OCI-LY7 (cell line): ENCODE measurements at regions not wholly inside any gene's neighbourhood (a gene's known extent, or its start where the extent isn't known, plus 50 kb on each side); places are given as distances from the start of the nearest gene placed in this dataset.
"Not testable (repeated sequence)": the region's sequence is repeated elsewhere in the genome, so short reads cannot be mapped to it uniquely, and the experiment has no call there.

Experiments
- BruUV-seq: library from RNA; stranded (reverse); fragments of 400-500 nt; replicated peaks from 2 replicates; lab custom pipeline; 2021; lab: Mats Ljungman, UMichigan
- CTCF ChIA-PET: fragments of 300-600 bp; sonication (Branson Sonifier 250); formaldehyde crosslinking; loops from one replicate; lab custom pipeline; 2022; ENCODE audit warnings: antibody characterized with exemption; ENCODE audit not compliant: unreplicated experiment; lab: Charles Lee
- POLR2A ChIA-PET: fragments of 300-600 bp; sonication (Branson Sonifier 250); formaldehyde crosslinking; loops from one replicate; lab custom pipeline; 2022; ENCODE audit warnings: antibody characterized with exemption; lab: Charles Lee
- DNase-seq: peaks from one replicate; pipeline ENCODE4 v3.0.0-alpha.2; 2015; ENCODE audit warnings: low spot score
- H2AFZ ChIP-seq: fragments of 200-600 bp; sonication (generic), shearing (Covaris generic); 2 replicates; pipeline ENCODE4 v1.6.1; 2014; ENCODE audit warnings: mild to moderate bottlenecking, antibody characterized with exemption, low read length, moderate library complexity
- H3K27ac ChIP-seq: fragments of 200-600 bp; sonication (generic); 2 replicates; pipeline ENCODE4 v1.5.1; 2014; ENCODE audit warnings: mixed run types, low read depth, mild to moderate bottlenecking, moderate library complexity, low read length, inconsistent platforms; ENCODE audit not compliant: poor library complexity, severe bottlenecking
- H3K36me3 ChIP-seq: fragments of 200-600 bp; sonication (generic); 2 replicates; pipeline ENCODE4 v1.6.1; 2014; ENCODE audit warnings: mild to moderate bottlenecking, antibody characterized with exemption, low read length, moderate library complexity, mixed read lengths; ENCODE audit not compliant: insufficient read depth
- H3K4me1 ChIP-seq: fragments of 200-600 bp; sonication (generic); 2 replicates; pipeline ENCODE4 v1.5.1; 2014; ENCODE audit warnings: mild to moderate bottlenecking, low read length; ENCODE audit not compliant: insufficient read depth, poor library complexity, severe bottlenecking
- H3K4me2 ChIP-seq: fragments of 200-600 bp; sonication (generic); 2 replicates; pipeline ENCODE4 v1.6.1; 2014; ENCODE audit warnings: mild to moderate bottlenecking, low read length
- H3K4me3 ChIP-seq: fragments of 200-600 bp; sonication (generic); 2 replicates; pipeline ENCODE4 v1.5.1; 2014; ENCODE audit warnings: mild to moderate bottlenecking, low read depth, low read length; ENCODE audit not compliant: poor library complexity, severe bottlenecking
- H3K79me2 ChIP-seq: fragments of 200-600 bp; sonication (generic); 2 replicates; pipeline ENCODE4 v1.6.1; 2016; ENCODE audit warnings: low read depth, mild to moderate bottlenecking, low read length, moderate library complexity, mixed read lengths; ENCODE audit not compliant: insufficient read depth
- H3K9me2 ChIP-seq: fragments of 200-600 bp; sonication (generic); 2 replicates; pipeline ENCODE4 v1.6.1; 2016; ENCODE audit warnings: mild to moderate bottlenecking, low read length, mixed read lengths; ENCODE audit not compliant: insufficient read depth
- H3K9me3 ChIP-seq: fragments of 200-600 bp; sonication (generic); 2 replicates; pipeline ENCODE4 v1.6.1; 2014; ENCODE audit warnings: mild to moderate bottlenecking, mixed run types, low read length, mixed read lengths
- H4K20me1 ChIP-seq: fragments of 200-600 bp; sonication (generic); 2 replicates; pipeline ENCODE4 v1.6.1; 2014; ENCODE audit warnings: mild to moderate bottlenecking, antibody characterized with exemption, low read length, moderate library complexity, mixed read lengths; ENCODE audit not compliant: insufficient read depth
- EZH2phosphoT487 ChIP-seq: fragments of 200-600 bp; sonication (generic); IDR thresholded peaks from 2 replicates; pipeline ENCODE4 v1.6.1; 2018; ENCODE audit warnings: low read depth, borderline replicate concordance, mild to moderate bottlenecking, mixed run types, antibody characterized with exemption, low read length, moderate library complexity, mixed read lengths
- intact Hi-C: fragments of 100-400 bp; cut with micrococcal nuclease; formaldehyde crosslinking; loops from one replicate; pipeline ENCODE4 v1.10.0; 2022; ENCODE audit not compliant: unreplicated experiment
- TF ChIP-seq, protein P1 (sequence below): fragments of 200-600 bp; sonication (generic); conservative IDR thresholded peaks from 2 replicates; pipeline ENCODE4 v1.5.1; 2014; ENCODE audit warnings: mild to moderate bottlenecking, antibody characterized with exemption, low read length, moderate library complexity, mixed read lengths

DNA sequence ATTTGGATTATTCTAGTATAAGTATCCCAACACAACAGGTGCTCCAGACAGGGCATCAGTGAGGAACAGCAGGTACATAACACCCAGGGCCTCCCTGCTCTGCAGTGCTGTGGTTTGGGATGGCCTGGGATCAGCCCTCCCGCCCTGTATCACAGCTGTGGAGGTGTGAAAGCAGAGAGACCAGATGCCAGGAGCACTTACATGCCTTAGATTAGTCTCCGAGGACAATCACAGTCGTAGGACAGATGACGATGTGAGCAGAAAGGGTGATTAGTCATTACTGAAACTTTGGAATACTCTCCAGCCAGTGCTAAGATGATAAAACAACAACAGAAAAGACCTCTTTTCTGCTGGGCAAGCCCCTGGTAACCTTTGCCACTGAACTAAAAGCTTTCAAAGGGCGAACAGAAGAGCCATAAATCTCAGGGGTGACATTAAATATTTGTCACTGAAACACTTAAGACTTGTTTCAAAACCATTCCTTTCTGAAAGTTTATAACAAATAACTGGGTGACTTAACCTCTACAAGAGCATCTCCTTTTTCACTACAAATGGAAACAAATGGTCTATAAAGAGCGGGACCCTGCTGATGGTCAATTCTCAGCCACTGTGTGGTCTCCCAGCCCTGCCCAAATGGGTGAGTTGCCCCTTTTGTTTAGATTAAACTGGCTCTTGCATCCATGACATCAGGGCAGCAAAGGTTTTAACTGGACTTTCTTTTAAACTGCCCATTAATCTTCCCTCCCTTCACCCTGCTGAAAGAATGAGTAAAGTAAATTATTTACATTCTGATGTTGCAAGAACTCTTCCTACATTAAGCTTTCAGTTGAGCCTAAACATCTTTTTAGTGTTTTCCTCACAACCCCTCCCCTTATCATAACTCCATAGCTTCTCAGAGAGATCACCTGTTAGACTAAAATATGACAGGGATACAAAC, 183.1 kb upstream of the COX10 start:
- Histone ChIP-seq H3K4me1 (no peaks in the 10 kb centered on the region), H3K27ac (no peak overlapping the region), H3K4me2 (no peak overlapping the region), H3K79me2 (no peaks in the 10 kb centered on the region), H3K4me3 (no peak overlapping the region), H3K36me3 (no peaks in the 10 kb centered on the region), H3K9me2 (no peaks in the 10 kb centered on the region), H2AFZ (no peak overlapping the region), H4K20me1 (no peaks in the 10 kb centered on the region), H3K9me3 (no peaks in the 10 kb centered on the region)
- intact Hi-C loops: no loop called here
- DNase-seq: no peak
- TF ChIP-seq, protein P1, sequence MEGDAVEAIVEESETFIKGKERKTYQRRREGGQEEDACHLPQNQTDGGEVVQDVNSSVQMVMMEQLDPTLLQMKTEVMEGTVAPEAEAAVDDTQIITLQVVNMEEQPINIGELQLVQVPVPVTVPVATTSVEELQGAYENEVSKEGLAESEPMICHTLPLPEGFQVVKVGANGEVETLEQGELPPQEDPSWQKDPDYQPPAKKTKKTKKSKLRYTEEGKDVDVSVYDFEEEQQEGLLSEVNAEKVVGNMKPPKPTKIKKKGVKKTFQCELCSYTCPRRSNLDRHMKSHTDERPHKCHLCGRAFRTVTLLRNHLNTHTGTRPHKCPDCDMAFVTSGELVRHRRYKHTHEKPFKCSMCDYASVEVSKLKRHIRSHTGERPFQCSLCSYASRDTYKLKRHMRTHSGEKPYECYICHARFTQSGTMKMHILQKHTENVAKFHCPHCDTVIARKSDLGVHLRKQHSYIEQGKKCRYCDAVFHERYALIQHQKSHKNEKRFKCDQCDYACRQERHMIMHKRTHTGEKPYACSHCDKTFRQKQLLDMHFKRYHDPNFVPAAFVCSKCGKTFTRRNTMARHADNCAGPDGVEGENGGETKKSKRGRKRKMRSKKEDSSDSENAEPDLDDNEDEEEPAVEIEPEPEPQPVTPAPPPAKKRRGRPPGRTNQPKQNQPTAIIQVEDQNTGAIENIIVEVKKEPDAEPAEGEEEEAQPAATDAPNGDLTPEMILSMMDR: no peak
- TF ChIP-seq EZH2phosphoT487: no peak
- ChIA-PET CTCF (no interaction called here), POLR2A (no interaction called here)
- no TSS peak for BruUV-seq

DNA sequence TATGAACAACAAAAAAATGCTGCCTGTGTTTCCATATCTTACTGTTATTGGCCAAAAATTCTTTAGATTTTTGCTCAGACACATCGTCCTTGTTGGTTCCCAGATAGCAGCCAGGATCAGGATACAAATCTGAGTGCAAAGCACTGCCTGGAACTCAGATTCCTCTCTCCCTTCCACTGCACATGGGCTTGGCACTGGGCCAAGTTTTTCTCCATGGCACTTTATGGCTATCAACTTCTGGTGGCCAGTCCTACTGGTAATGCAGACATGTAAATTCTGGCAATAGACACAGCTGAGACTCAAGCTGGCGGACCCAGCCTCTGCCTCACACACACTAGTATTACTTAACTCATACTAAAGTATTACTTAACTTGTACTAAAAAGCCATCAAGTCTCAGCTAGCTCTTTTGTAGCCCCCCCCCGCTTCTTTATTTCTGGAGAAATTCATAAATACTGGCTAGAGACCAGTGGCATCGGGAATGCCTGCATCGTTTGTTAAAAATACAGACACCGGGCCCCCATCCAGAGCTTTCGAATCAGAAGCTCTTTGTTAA, 181.2 kb upstream of the COX10 start:
- CTCF ChIA-PET: no interaction called here

DNA sequence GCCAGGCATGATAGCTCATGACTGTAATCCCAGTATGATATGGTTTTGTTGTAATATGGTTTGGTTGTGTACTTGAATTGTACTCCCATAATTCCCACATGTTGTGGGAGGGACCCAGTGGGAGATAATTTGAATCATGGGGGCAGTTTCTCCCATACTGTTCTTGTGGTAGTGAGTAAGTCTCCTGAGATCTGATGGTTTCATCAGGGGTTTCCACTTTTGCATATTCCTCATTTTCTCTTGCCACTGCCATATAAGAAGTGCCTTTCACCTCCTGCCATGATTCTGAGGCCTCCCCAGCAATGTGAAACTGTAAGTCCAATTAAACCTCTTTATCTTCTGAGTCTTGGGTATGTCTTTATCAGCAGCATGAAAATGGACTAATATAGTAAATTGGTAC, 160.3 kb upstream of the COX10 start:
- H3K9me2 ChIP-seq, H3K4me3 ChIP-seq, H3K9me3 ChIP-seq, CTCF ChIA-PET, H3K36me3 ChIP-seq, BruUV-seq, H3K27ac ChIP-seq, POLR2A ChIA-PET, H4K20me1 ChIP-seq, H2AFZ ChIP-seq, H3K79me2 ChIP-seq, H3K4me2 ChIP-seq, DNase-seq, intact Hi-C loops, H3K4me1 ChIP-seq: not testable (repeated sequence)

More for the DNA sequence above, 181.2 kb upstream of the COX10 start:
- no peaks in the 10 kb centered on the region for H3K9me3 ChIP-seq
- H2AFZ ChIP-seq: no peak overlapping the region
- H3K27ac ChIP-seq: no peak overlapping the region
- no peaks in the 10 kb centered on the region for H4K20me1 ChIP-seq
- TF ChIP-seq, protein P1: no peak
- no peak for TF ChIP-seq EZH2phosphoT487
- no peaks in the 10 kb centered on the region for H3K36me3 ChIP-seq
- H3K9me2 ChIP-seq: no peaks in the 10 kb centered on the region
- POLR2A ChIA-PET: no interaction called here
- BruUV-seq: no TSS peak
- no peak for DNase-seq
- intact Hi-C loops: no loop called here
- H3K4me3 ChIP-seq: no peak overlapping the region
- no peaks in the 10 kb centered on the region for H3K4me1 ChIP-seq
- H3K79me2 ChIP-seq: no peaks in the 10 kb centered on the region
- no peak overlapping the region for H3K4me2 ChIP-seq
